NCI-H146 treated with DMSO at 0.1 percent for 48 hours (cell line): ENCODE measurements at regions not wholly inside any gene's neighbourhood (a gene's known extent, or its start where the extent isn't known, plus 50 kb on each side); places are given as distances from the start of the nearest gene placed in this dataset.
"Not testable (repeated sequence)": the region's sequence is repeated elsewhere in the genome, so short reads cannot be mapped to it uniquely, and the experiment has no call there.

ENCODE experiments used
- DNase-seq: peaks from one replicate; lab custom pipeline; 2025; ENCODE audit not compliant: unreplicated experiment; lab: John Stamatoyannopoulos, UW

- DNase-seq: no peak
Observed at GRCh38 chr17:71635187-71635586, 485.6 kb upstream of the SOX9 start.

- no peak for DNase-seq
Observed at GRCh38 chr17:71636644-71637043, 484.2 kb upstream of the SOX9 start.

- no peak for DNase-seq
Observed at GRCh38 chr17:71638668-71639067, 482.2 kb upstream of the SOX9 start.

- no peak for DNase-seq
Observed at GRCh38 chr17:71639865-71640264, 481.0 kb upstream of the SOX9 start.

- DNase-seq: not testable (repeated sequence)
Observed at GRCh38 chr17:71646890-71647289, 473.9 kb upstream of the SOX9 start.

GRCh38 chr17:71648342-71648741, 472.5 kb upstream of the SOX9 start:
- not testable (repeated sequence) for DNase-seq

- DNase-seq: no peak
Observed at GRCh38 chr17:71649941-71650350, 470.9 kb upstream of the SOX9 start.

- DNase-seq: no peak
Observed at GRCh38 chr17:71655542-71655941, 465.3 kb upstream of the SOX9 start.

- DNase-seq: no peak
Observed at GRCh38 chr17:71656964-71657858, 463.6 kb upstream of the SOX9 start.

- DNase-seq: no peak
Observed at GRCh38 chr17:71658996-71659395, 461.8 kb upstream of the SOX9 start.

GRCh38 chr17:71664861-71665260, 456.0 kb upstream of the SOX9 start:
- no peak for DNase-seq

- DNase-seq: no peak
Observed at GRCh38 chr17:71666047-71666446, 454.8 kb upstream of the SOX9 start.

GRCh38 chr17:71667661-71668060, 453.2 kb upstream of the SOX9 start:
- DNase-seq: no peak

- no peak for DNase-seq
Observed at GRCh38 chr17:71668807-71669206, 452.0 kb upstream of the SOX9 start.

GRCh38 chr17:71677439-71677838, 443.4 kb upstream of the SOX9 start:
- DNase-seq: no peak

GRCh38 chr17:71679832-71680231, 441.0 kb upstream of the SOX9 start:
- no peak for DNase-seq

- peak; percentile 46 for DNase-seq
Observed at GRCh38 chr17:71681427-71682173, 439.2 kb upstream of the SOX9 start.

GRCh38 chr17:71682174-71682494, 438.7 kb upstream of the SOX9 start:
- DNase-seq: no peak

GRCh38 chr17:71689782-71690181, 431.0 kb upstream of the SOX9 start:
- no peak for DNase-seq

- no peak for DNase-seq
Observed at GRCh38 chr17:71699907-71700306, 420.9 kb upstream of the SOX9 start.

- DNase-seq: no peak
Observed at GRCh38 chr17:71703701-71704100, 417.1 kb upstream of the SOX9 start.

- DNase-seq: peak; percentile 69
Observed at GRCh38 chr17:71709271-71709890, 411.4 kb upstream of the SOX9 start.
